Neural progenitor cell (in vitro differentiated cells): ENCODE measurements at regions not wholly inside any gene's neighbourhood (a gene's known extent, or its start where the extent isn't known, plus 50 kb on each side); places are given as distances from the start of the nearest gene placed in this dataset.

Experiments used
- DNase-seq: peaks from one replicate; pipeline ENCODE4 v3.0.0-alpha.2; 2016; ENCODE audit warnings: low spot score
- H2AFZ ChIP-seq: fragments of 200-600 bp; sonication (generic); replicated peaks from 2 replicates; pipeline ENCODE4 v1.6.1; 2016; ENCODE audit warnings: antibody characterized with exemption
- H3F3A ChIP-seq: fragments of 200-600 bp; sonication (generic); 2 replicates; pipeline ENCODE4 v1.6.1; 2016; ENCODE audit warnings: antibody characterized with exemption, low read depth
- H3K27ac ChIP-seq: fragments of 200-600 bp; sonication (generic); 2 replicates; pipeline ENCODE4 v1.5.1; 2016; ENCODE audit warnings: mild to moderate bottlenecking
- H3K27me3 ChIP-seq: fragments of 200-600 bp; sonication (generic); 2 replicates; pipeline ENCODE4 v1.6.1; 2016; ENCODE audit warnings: mild to moderate bottlenecking, moderate library complexity
- H3K36me3 ChIP-seq: fragments of 200-600 bp; sonication (generic); 2 replicates; pipeline ENCODE4 v1.5.1; 2016
- H3K4me1 ChIP-seq: fragments of 200-600 bp; sonication (generic); 2 replicates; pipeline ENCODE4 v1.6.1; 2016; ENCODE audit warnings: mixed run types
- H3K4me2 ChIP-seq: fragments of 200-600 bp; sonication (generic); 2 replicates; pipeline ENCODE4 v1.6.1; 2016
- H3K4me3 ChIP-seq: fragments of 200-600 bp; sonication (generic); 2 replicates; pipeline ENCODE4 v1.5.1; 2016
- H3K79me2 ChIP-seq: fragments of 200-600 bp; sonication (generic); 2 replicates; pipeline ENCODE4 v1.6.1; 2016; ENCODE audit warnings: low read depth
- H3K9ac ChIP-seq: fragments of 200-600 bp; sonication (generic); 2 replicates; pipeline ENCODE4 v1.6.1; 2016
- H3K9me3 ChIP-seq: fragments of 200-600 bp; sonication (generic); 2 replicates; pipeline ENCODE4 v1.5.1; 2016; ENCODE audit warnings: low read depth
- H4K20me1 ChIP-seq: fragments of 200-600 bp; sonication (generic); 2 replicates; pipeline ENCODE4 v1.6.1; 2016; ENCODE audit warnings: low read depth
- H3K27ac Mint-ChIP-seq: 3 replicates; pipeline ENCODE4 v1.8.0; 2021; ENCODE audit warnings: mixed read lengths
- H3K27me3 Mint-ChIP-seq: 2 replicates; pipeline ENCODE4 v1.8.0; 2022; ENCODE audit warnings: low read depth, mild to moderate bottlenecking, inconsistent platforms, moderate library complexity, mixed read lengths; ENCODE audit not compliant: insufficient read depth
- H3K36me3 Mint-ChIP-seq: 3 replicates; pipeline ENCODE4 v1.8.0; 2021; ENCODE audit warnings: mixed read lengths
- H3K4me1 Mint-ChIP-seq: 3 replicates; pipeline ENCODE4 v1.8.0; 2021; ENCODE audit warnings: mixed read lengths
- H3K4me3 Mint-ChIP-seq: 3 replicates; pipeline ENCODE4 v1.8.0; 2021; ENCODE audit warnings: mild to moderate bottlenecking, moderate library complexity, mixed read lengths
- H3K9me3 Mint-ChIP-seq: 3 replicates; pipeline ENCODE4 v1.8.0; 2020; ENCODE audit warnings: mixed read lengths
- EZH2 ChIP-seq: fragments of 200-600 bp; sonication (generic); IDR thresholded peaks from 2 replicates; pipeline ENCODE4 v1.6.1; 2017; ENCODE audit warnings: antibody characterized with exemption, mild to moderate bottlenecking, moderate library complexity
- EZH2phosphoT487 ChIP-seq: fragments of 200-600 bp; sonication (generic); IDR thresholded peaks from 2 replicates; pipeline ENCODE4 v1.6.1; 2017; ENCODE audit warnings: antibody characterized with exemption
- TF ChIP-seq, protein P1 (sequence below): fragments of 200-600 bp; sonication (generic); IDR thresholded peaks from 2 replicates; pipeline ENCODE4 v1.5.1; 2017; ENCODE audit warnings: antibody characterized with exemption, mild to moderate bottlenecking

GRCh38 chr12:105426766-105427165 is 96.3 kb downstream of the C12orf75 start:
- H3K27ac Mint-ChIP-seq: no peak overlapping the region
- no peak overlapping the region for H3K4me2 ChIP-seq
- H3F3A ChIP-seq: no peaks in the 10 kb centered on the region
- H3K4me3 ChIP-seq: no peak overlapping the region
- H3K27me3 ChIP-seq: no peaks in the 10 kb centered on the region
- H2AFZ ChIP-seq: no peak overlapping the region
- H3K27ac ChIP-seq: no peak overlapping the region
- H3K9me3 ChIP-seq: no peaks in the 10 kb centered on the region
- H3K36me3 ChIP-seq: no peaks in the 10 kb centered on the region
- peaks cover 8% of the 10 kb centered on the region for H3K4me1 ChIP-seq
- H3K9me3 Mint-ChIP-seq: peaks cover 4% of the 10 kb centered on the region
- no peak for DNase-seq
- TF ChIP-seq EZH2: no peak
- TF ChIP-seq, protein P1, sequence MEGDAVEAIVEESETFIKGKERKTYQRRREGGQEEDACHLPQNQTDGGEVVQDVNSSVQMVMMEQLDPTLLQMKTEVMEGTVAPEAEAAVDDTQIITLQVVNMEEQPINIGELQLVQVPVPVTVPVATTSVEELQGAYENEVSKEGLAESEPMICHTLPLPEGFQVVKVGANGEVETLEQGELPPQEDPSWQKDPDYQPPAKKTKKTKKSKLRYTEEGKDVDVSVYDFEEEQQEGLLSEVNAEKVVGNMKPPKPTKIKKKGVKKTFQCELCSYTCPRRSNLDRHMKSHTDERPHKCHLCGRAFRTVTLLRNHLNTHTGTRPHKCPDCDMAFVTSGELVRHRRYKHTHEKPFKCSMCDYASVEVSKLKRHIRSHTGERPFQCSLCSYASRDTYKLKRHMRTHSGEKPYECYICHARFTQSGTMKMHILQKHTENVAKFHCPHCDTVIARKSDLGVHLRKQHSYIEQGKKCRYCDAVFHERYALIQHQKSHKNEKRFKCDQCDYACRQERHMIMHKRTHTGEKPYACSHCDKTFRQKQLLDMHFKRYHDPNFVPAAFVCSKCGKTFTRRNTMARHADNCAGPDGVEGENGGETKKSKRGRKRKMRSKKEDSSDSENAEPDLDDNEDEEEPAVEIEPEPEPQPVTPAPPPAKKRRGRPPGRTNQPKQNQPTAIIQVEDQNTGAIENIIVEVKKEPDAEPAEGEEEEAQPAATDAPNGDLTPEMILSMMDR: no peak
- TF ChIP-seq EZH2phosphoT487: no peak
- no peaks in the 10 kb centered on the region for H3K36me3 Mint-ChIP-seq
- H3K9ac ChIP-seq: no peak overlapping the region
- no peaks in the 10 kb centered on the region for H4K20me1 ChIP-seq
- peaks cover 3% of the 10 kb centered on the region for H3K27me3 Mint-ChIP-seq
- no peaks in the 10 kb centered on the region for H3K79me2 ChIP-seq
- no peak overlapping the region for H3K4me3 Mint-ChIP-seq
- peaks cover 18% of the 10 kb centered on the region for H3K4me1 Mint-ChIP-seq

- Mint-ChIP-seq H3K27ac (no peak overlapping the region), H3K9me3 (peaks cover 4% of the 10 kb centered on the region), H3K4me1 (peaks cover 13% of the 10 kb centered on the region), H3K36me3 (no peaks in the 10 kb centered on the region), H3K27me3 (peaks cover 3% of the 10 kb centered on the region), H3K4me3 (no peak overlapping the region)
- no peak overlapping the region for H3K27ac ChIP-seq
- no peaks in the 10 kb centered on the region for H3F3A ChIP-seq
- no peaks in the 10 kb centered on the region for H3K9me3 ChIP-seq
- peaks cover 11% of the 10 kb centered on the region for H3K4me1 ChIP-seq
- H4K20me1 ChIP-seq: no peaks in the 10 kb centered on the region
- H3K79me2 ChIP-seq: no peaks in the 10 kb centered on the region
- no peaks in the 10 kb centered on the region for H3K27me3 ChIP-seq
- H3K9ac ChIP-seq: no peak overlapping the region
- no peak for DNase-seq
- no peak overlapping the region for H3K4me2 ChIP-seq
- H3K4me3 ChIP-seq: no peak overlapping the region
- no peaks in the 10 kb centered on the region for H3K36me3 ChIP-seq
- TF ChIP-seq, protein P1: peak; percentile 16
- TF ChIP-seq EZH2phosphoT487 (no peak), EZH2 (no peak)
- no peak overlapping the region for H2AFZ ChIP-seq
Observed at GRCh38 chr12:105427883-105428282, 97.4 kb downstream of the C12orf75 start.

GRCh38 chr12:105428793-105429395 is 98.4 kb downstream of the C12orf75 start:
- no peaks in the 10 kb centered on the region for H3K79me2 ChIP-seq
- Mint-ChIP-seq H3K4me1 (peaks cover 7% of the 10 kb centered on the region), H3K27me3 (peaks cover 6% of the 10 kb centered on the region), H3K9me3 (peaks cover 4% of the 10 kb centered on the region), H3K27ac (no peak overlapping the region), H3K36me3 (no peaks in the 10 kb centered on the region), H3K4me3 (no peak overlapping the region)
- no peak for DNase-seq
- no peaks in the 10 kb centered on the region for H3F3A ChIP-seq
- no peak overlapping the region for H3K4me3 ChIP-seq
- H3K36me3 ChIP-seq: no peaks in the 10 kb centered on the region
- H3K4me1 ChIP-seq: peaks cover 11% of the 10 kb centered on the region
- TF ChIP-seq, protein P1: no peak
- TF ChIP-seq EZH2 (no peak), EZH2phosphoT487 (no peak)
- no peaks in the 10 kb centered on the region for H3K27me3 ChIP-seq
- H3K27ac ChIP-seq: no peak overlapping the region
- H4K20me1 ChIP-seq: no peaks in the 10 kb centered on the region
- no peak overlapping the region for H3K9ac ChIP-seq
- H3K4me2 ChIP-seq: no peak overlapping the region
- H2AFZ ChIP-seq: no peak overlapping the region
- H3K9me3 ChIP-seq: no peaks in the 10 kb centered on the region
